OCI-LY7 (cell line): ENCODE measurements at regions not wholly inside any gene's neighbourhood (a gene's known extent, or its start where the extent isn't known, plus 50 kb on each side); places are given as distances from the start of the nearest gene placed in this dataset.

Source experiments
- BruUV-seq: library from RNA; stranded (reverse); fragments of 400-500 nt; replicated peaks from 2 replicates; lab custom pipeline; 2021; lab: Mats Ljungman, UMichigan
- CTCF ChIA-PET: fragments of 300-600 bp; sonication (Branson Sonifier 250); formaldehyde crosslinking; loops from one replicate; lab custom pipeline; 2022; ENCODE audit warnings: antibody characterized with exemption; ENCODE audit not compliant: unreplicated experiment; lab: Charles Lee
- POLR2A ChIA-PET: fragments of 300-600 bp; sonication (Branson Sonifier 250); formaldehyde crosslinking; loops from one replicate; lab custom pipeline; 2022; ENCODE audit warnings: antibody characterized with exemption; lab: Charles Lee
- DNase-seq: peaks from one replicate; pipeline ENCODE4 v3.0.0-alpha.2; 2015; ENCODE audit warnings: low spot score
- H2AFZ ChIP-seq: fragments of 200-600 bp; sonication (generic), shearing (Covaris generic); 2 replicates; pipeline ENCODE4 v1.6.1; 2014; ENCODE audit warnings: mild to moderate bottlenecking, antibody characterized with exemption, low read length, moderate library complexity
- H3K27ac ChIP-seq: fragments of 200-600 bp; sonication (generic); 2 replicates; pipeline ENCODE4 v1.5.1; 2014; ENCODE audit warnings: mixed run types, low read depth, mild to moderate bottlenecking, moderate library complexity, low read length, inconsistent platforms; ENCODE audit not compliant: poor library complexity, severe bottlenecking
- H3K36me3 ChIP-seq: fragments of 200-600 bp; sonication (generic); 2 replicates; pipeline ENCODE4 v1.6.1; 2014; ENCODE audit warnings: mild to moderate bottlenecking, antibody characterized with exemption, low read length, moderate library complexity, mixed read lengths; ENCODE audit not compliant: insufficient read depth
- H3K4me1 ChIP-seq: fragments of 200-600 bp; sonication (generic); 2 replicates; pipeline ENCODE4 v1.5.1; 2014; ENCODE audit warnings: mild to moderate bottlenecking, low read length; ENCODE audit not compliant: insufficient read depth, poor library complexity, severe bottlenecking
- H3K4me2 ChIP-seq: fragments of 200-600 bp; sonication (generic); 2 replicates; pipeline ENCODE4 v1.6.1; 2014; ENCODE audit warnings: mild to moderate bottlenecking, low read length
- H3K4me3 ChIP-seq: fragments of 200-600 bp; sonication (generic); 2 replicates; pipeline ENCODE4 v1.5.1; 2014; ENCODE audit warnings: mild to moderate bottlenecking, low read depth, low read length; ENCODE audit not compliant: poor library complexity, severe bottlenecking
- H3K79me2 ChIP-seq: fragments of 200-600 bp; sonication (generic); 2 replicates; pipeline ENCODE4 v1.6.1; 2016; ENCODE audit warnings: low read depth, mild to moderate bottlenecking, low read length, moderate library complexity, mixed read lengths; ENCODE audit not compliant: insufficient read depth
- H3K9me2 ChIP-seq: fragments of 200-600 bp; sonication (generic); 2 replicates; pipeline ENCODE4 v1.6.1; 2016; ENCODE audit warnings: mild to moderate bottlenecking, low read length, mixed read lengths; ENCODE audit not compliant: insufficient read depth
- H3K9me3 ChIP-seq: fragments of 200-600 bp; sonication (generic); 2 replicates; pipeline ENCODE4 v1.6.1; 2014; ENCODE audit warnings: mild to moderate bottlenecking, mixed run types, low read length, mixed read lengths
- H4K20me1 ChIP-seq: fragments of 200-600 bp; sonication (generic); 2 replicates; pipeline ENCODE4 v1.6.1; 2014; ENCODE audit warnings: mild to moderate bottlenecking, antibody characterized with exemption, low read length, moderate library complexity, mixed read lengths; ENCODE audit not compliant: insufficient read depth
- EZH2phosphoT487 ChIP-seq: fragments of 200-600 bp; sonication (generic); IDR thresholded peaks from 2 replicates; pipeline ENCODE4 v1.6.1; 2018; ENCODE audit warnings: low read depth, borderline replicate concordance, mild to moderate bottlenecking, mixed run types, antibody characterized with exemption, low read length, moderate library complexity, mixed read lengths
- intact Hi-C: fragments of 100-400 bp; cut with micrococcal nuclease; formaldehyde crosslinking; loops from one replicate; pipeline ENCODE4 v1.10.0; 2022; ENCODE audit not compliant: unreplicated experiment
- TF ChIP-seq, protein P1 (sequence below): fragments of 200-600 bp; sonication (generic); conservative IDR thresholded peaks from 2 replicates; pipeline ENCODE4 v1.5.1; 2014; ENCODE audit warnings: mild to moderate bottlenecking, antibody characterized with exemption, low read length, moderate library complexity, mixed read lengths

GRCh38 chr21:28338701-28339305 is 653.9 kb downstream of the LTN1 start:
- H3K4me1 ChIP-seq = peaks cover 18% of the 10 kb centered on the region
- H3K9me2 ChIP-seq = no peaks in the 10 kb centered on the region
- no peaks in the 10 kb centered on the region for H3K79me2 ChIP-seq
- no peaks in the 10 kb centered on the region for H3K9me3 ChIP-seq
- POLR2A ChIA-PET = interaction anchor here (0.7 kb wide), 1 partner anchor 1270 kb away, joined by 3 read pairs; no protein-coding TSS in a partner anchor
- H2AFZ ChIP-seq = no peak overlapping the region
- CTCF ChIA-PET = no interaction called here
- no peak overlapping the region for H3K4me3 ChIP-seq
- no peak overlapping the region for H3K4me2 ChIP-seq
- no peak for DNase-seq
- TF ChIP-seq EZH2phosphoT487 = no peak
- TF ChIP-seq, protein P1, sequence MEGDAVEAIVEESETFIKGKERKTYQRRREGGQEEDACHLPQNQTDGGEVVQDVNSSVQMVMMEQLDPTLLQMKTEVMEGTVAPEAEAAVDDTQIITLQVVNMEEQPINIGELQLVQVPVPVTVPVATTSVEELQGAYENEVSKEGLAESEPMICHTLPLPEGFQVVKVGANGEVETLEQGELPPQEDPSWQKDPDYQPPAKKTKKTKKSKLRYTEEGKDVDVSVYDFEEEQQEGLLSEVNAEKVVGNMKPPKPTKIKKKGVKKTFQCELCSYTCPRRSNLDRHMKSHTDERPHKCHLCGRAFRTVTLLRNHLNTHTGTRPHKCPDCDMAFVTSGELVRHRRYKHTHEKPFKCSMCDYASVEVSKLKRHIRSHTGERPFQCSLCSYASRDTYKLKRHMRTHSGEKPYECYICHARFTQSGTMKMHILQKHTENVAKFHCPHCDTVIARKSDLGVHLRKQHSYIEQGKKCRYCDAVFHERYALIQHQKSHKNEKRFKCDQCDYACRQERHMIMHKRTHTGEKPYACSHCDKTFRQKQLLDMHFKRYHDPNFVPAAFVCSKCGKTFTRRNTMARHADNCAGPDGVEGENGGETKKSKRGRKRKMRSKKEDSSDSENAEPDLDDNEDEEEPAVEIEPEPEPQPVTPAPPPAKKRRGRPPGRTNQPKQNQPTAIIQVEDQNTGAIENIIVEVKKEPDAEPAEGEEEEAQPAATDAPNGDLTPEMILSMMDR = no peak
- no peaks in the 10 kb centered on the region for H4K20me1 ChIP-seq
- no peak overlapping the region for H3K27ac ChIP-seq
- intact Hi-C loops = loop anchor here (10.0 kb wide), 2 partner anchors 274 to 1484 kb away; no protein-coding TSS in a partner anchor
- no peaks in the 10 kb centered on the region for H3K36me3 ChIP-seq
- no TSS peak for BruUV-seq

DNA sequence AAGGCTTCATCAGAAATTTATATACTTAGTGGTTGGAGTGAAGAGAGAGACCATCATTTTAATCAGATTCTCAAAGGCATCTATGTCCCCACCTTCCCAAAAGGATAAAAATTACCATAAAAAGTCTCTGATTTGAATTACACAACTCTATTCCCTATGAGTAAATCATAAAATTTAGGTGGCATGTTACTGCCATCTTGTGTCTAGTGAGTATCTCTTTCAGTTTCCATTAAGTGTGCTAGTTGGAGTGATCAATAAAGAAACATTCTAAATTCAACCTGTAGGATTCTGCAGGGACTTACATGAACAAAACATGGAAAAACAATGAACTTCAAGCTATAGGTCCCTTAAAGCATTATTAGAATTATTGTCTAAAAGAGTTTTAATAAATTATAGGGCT is 655.4 kb downstream of the LTN1 start:
- intact Hi-C loops = loop anchor here (10.0 kb wide), 2 partner anchors 273 to 1483 kb away; no protein-coding TSS in a partner anchor
- no peaks in the 10 kb centered on the region for H3K36me3 ChIP-seq
- BruUV-seq = no TSS peak
- peaks cover 21% of the 10 kb centered on the region for H3K4me1 ChIP-seq
- ChIA-PET CTCF (no interaction called here), POLR2A (interaction anchor here (1.4 kb wide), 1 partner anchor 16 kb away, joined by 4 read pairs; no protein-coding TSS in a partner anchor)
- no peaks in the 10 kb centered on the region for H3K9me3 ChIP-seq
- no peak overlapping the region for H3K4me3 ChIP-seq
- DNase-seq = peak; percentile 42
- no peaks in the 10 kb centered on the region for H3K9me2 ChIP-seq
- H3K27ac ChIP-seq = no peak overlapping the region
- H2AFZ ChIP-seq = no peak overlapping the region
- TF ChIP-seq, protein P1 = peak; percentile 68
- TF ChIP-seq EZH2phosphoT487 = no peak
- no peaks in the 10 kb centered on the region for H4K20me1 ChIP-seq
- no peak overlapping the region for H3K4me2 ChIP-seq
- no peaks in the 10 kb centered on the region for H3K79me2 ChIP-seq

DNA sequence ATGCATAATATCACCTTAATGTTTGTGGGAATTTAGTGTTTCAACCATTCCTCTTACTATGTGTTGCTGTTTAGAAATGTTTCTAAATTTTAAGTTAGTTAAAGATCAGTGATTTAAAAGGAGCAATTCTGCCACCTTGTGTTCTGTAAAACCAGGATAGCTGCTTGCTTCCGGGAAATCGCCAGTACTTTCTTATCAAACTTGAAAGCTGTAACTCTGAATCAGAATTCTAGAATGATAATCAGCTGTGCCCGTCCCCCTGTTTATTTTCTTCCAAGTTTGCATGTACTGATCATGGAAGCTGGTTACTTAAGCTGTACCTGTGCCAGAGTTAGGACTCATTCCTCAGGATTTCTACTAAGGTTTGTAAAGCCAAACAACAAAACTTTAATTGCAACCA is 656.4 kb downstream of the LTN1 start:
- Histone ChIP-seq H2AFZ (peak overlapping the region; percentile 78), H3K79me2 (no peaks in the 10 kb centered on the region), H3K9me3 (no peaks in the 10 kb centered on the region), H3K4me1 (peaks cover 21% of the 10 kb centered on the region), H3K9me2 (no peaks in the 10 kb centered on the region), H3K27ac (no peak overlapping the region), H3K36me3 (no peaks in the 10 kb centered on the region), H4K20me1 (no peaks in the 10 kb centered on the region), H3K4me3 (no peak overlapping the region), H3K4me2 (no peak overlapping the region)
- POLR2A ChIA-PET = interaction anchor here (0.7 kb wide), 1 partner anchor 1463 kb away, joined by 3 read pairs; no protein-coding TSS in a partner anchor
- CTCF ChIA-PET = no interaction called here
- intact Hi-C loops = loop anchor here (10.0 kb wide), 2 partner anchors 272 to 1482 kb away; no protein-coding TSS in a partner anchor
- BruUV-seq = no TSS peak
- no peak for TF ChIP-seq EZH2phosphoT487
- TF ChIP-seq, protein P1 = peak; percentile 76
- peak; percentile 43 for DNase-seq
